ENCODE measurements at regions not wholly inside any gene's neighbourhood (a gene's known extent, or its start where the extent isn't known, plus 50 kb on each side); places are given as distances from the start of the nearest gene placed in this dataset.

DNA sequence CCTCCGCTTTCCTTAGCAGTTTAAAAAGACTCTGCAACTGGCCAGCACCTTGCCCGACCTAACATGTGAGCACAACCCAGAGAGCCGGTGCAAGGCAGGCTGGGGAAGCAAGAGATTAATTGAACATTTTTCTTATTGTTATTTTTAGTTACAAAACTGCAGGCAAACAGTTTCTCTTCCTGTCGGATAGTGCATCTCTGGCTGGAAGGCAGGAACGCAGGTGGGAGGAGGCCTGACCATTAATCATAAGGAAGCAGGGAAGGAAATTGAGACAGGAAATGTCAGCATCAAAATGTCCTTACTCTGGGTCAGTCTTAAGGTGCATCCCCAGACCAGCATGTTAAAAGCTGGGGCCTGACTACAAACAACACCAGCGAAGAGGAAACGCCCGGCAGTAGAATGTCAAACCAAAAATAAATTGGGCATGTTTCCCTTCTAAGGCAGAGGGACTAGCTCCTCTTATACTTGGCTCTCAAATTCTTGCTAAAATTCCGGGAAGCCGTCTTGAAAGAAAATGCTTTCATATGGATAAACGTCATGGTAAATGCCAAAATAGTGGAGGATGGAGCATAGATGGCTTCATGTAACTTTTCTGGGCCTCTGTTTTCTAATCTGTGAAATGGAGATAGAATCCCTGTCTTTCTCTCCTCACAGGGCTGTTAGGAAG, 226.8 kb downstream of the RAP2A start:
- POLR2A ChIA-PET, result no interaction called here
- H3K9me3 Mint-ChIP-seq, result no peaks in the 10 kb centered on the region
- CTCF ChIA-PET, result no interaction called here
- no peaks in the 10 kb centered on the region for H3K4me1 Mint-ChIP-seq
- H3K27me3 Mint-ChIP-seq, result peaks cover 1% of the 10 kb centered on the region
- H3K36me3 Mint-ChIP-seq (ENCODE audit: low read depth), result no peaks in the 10 kb centered on the region
- H3K4me3 Mint-ChIP-seq, result no peak overlapping the region
- no peak for DNase-seq
- no peak overlapping the region for H3K27ac Mint-ChIP-seq

DNA sequence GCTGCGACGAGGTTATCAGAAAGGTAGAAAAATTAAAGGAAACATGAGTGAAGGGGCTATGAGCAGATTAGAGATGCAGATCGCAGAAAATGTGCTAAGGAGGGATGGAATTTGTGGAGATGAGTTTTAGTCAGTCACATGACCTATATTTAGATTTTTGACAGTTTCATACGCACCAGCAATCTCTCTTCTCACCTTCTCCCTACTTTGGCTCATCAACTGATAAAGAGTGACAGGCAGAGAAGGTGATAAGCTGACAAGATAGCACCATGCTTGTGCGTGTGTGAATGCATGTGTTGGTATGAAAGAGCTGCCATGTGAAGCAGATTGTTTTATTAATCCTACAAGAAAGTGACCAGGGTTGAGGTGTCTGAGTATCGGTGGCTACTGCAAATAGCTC, 252.6 kb downstream of the RAP2A start:
- Mint-ChIP-seq H3K9me3 (no peaks in the 10 kb centered on the region), H3K36me3 (ENCODE audit: low read depth) (no peaks in the 10 kb centered on the region), H3K4me1 (no peaks in the 10 kb centered on the region), H3K4me3 (no peak overlapping the region), H3K27ac (no peak overlapping the region), H3K27me3 (no peaks in the 10 kb centered on the region)
- DNase-seq, result no peak
- ChIA-PET POLR2A (no interaction called here), CTCF (no interaction called here)

GRCh38 chr13:97692628-97693027, 258.7 kb downstream of the RAP2A start:
- Mint-ChIP-seq H3K27ac (no peak overlapping the region), H3K4me3 (no peak overlapping the region), H3K27me3 (no peaks in the 10 kb centered on the region), H3K4me1 (no peaks in the 10 kb centered on the region), H3K36me3 (ENCODE audit: low read depth) (no peaks in the 10 kb centered on the region), H3K9me3 (no peaks in the 10 kb centered on the region)
- ChIA-PET CTCF (no interaction called here), POLR2A (no interaction called here)
- no peak for DNase-seq

GRCh38 chr13:97695684-97696083, 257.8 kb upstream of the IPO5 start:
- no peak overlapping the region for H3K27ac Mint-ChIP-seq
- no peaks in the 10 kb centered on the region for H3K36me3 Mint-ChIP-seq (ENCODE audit: low read depth)
- H3K4me1 Mint-ChIP-seq, result no peaks in the 10 kb centered on the region
- no peaks in the 10 kb centered on the region for H3K9me3 Mint-ChIP-seq
- H3K4me3 Mint-ChIP-seq, result no peak overlapping the region
- ChIA-PET CTCF (no interaction called here), POLR2A (no interaction called here)
- H3K27me3 Mint-ChIP-seq, result no peaks in the 10 kb centered on the region
- DNase-seq, result no peak

DNA sequence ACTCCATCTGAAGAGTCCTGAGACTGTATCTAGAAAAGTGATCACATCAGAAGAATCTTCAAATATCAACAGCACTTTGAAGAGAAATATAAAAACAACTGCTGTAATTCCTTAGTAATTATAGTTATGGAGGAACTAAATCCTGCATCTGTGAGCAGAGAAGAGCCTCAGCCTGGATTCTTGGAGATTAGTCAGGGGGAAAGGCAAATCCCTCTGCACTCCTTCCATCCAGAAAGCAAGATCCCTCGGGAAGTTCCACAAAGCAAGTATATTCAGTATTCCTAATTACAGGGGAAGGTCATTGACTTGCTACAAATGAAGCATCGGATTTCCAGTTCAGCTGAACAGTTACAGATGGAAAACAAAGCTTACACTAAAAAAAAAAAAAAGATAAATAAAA, 256.6 kb upstream of the IPO5 start:
- Mint-ChIP-seq H3K4me1 (no peaks in the 10 kb centered on the region), H3K27ac (no peak overlapping the region), H3K36me3 (ENCODE audit: low read depth) (no peaks in the 10 kb centered on the region), H3K27me3 (no peaks in the 10 kb centered on the region), H3K4me3 (no peak overlapping the region), H3K9me3 (no peaks in the 10 kb centered on the region)
- POLR2A ChIA-PET, result no interaction called here
- no peak for DNase-seq
- CTCF ChIA-PET, result interaction anchor here (0.7 to 1.1 kb wide), 2 partner anchors 20 to 1808 kb away, joined by 3 read pairs; no protein-coding TSS in a partner anchor

GRCh38 chr13:97700306-97700848, 253.1 kb upstream of the IPO5 start:
- Mint-ChIP-seq H3K36me3 (ENCODE audit: low read depth) (no peaks in the 10 kb centered on the region), H3K4me3 (no peak overlapping the region), H3K9me3 (no peaks in the 10 kb centered on the region), H3K27ac (no peak overlapping the region), H3K4me1 (no peaks in the 10 kb centered on the region), H3K27me3 (no peaks in the 10 kb centered on the region)
- ChIA-PET POLR2A (no interaction called here), CTCF (no interaction called here)
- no peak for DNase-seq

- no peaks in the 10 kb centered on the region for H3K27me3 Mint-ChIP-seq
- no peaks in the 10 kb centered on the region for H3K4me1 Mint-ChIP-seq
- ChIA-PET POLR2A (no interaction called here), CTCF (no interaction called here)
- no peaks in the 10 kb centered on the region for H3K9me3 Mint-ChIP-seq
- no peak overlapping the region for H3K4me3 Mint-ChIP-seq
- no peak for DNase-seq
- H3K27ac Mint-ChIP-seq, result no peak overlapping the region
- H3K36me3 Mint-ChIP-seq (ENCODE audit: low read depth), result no peaks in the 10 kb centered on the region
Observed at GRCh38 chr13:97702614-97703013, 250.9 kb upstream of the IPO5 start.

GRCh38 chr13:97710797-97711196, 242.7 kb upstream of the IPO5 start:
- CTCF ChIA-PET, result no interaction called here
- Mint-ChIP-seq H3K4me1 (no peaks in the 10 kb centered on the region), H3K36me3 (ENCODE audit: low read depth) (no peaks in the 10 kb centered on the region), H3K27me3 (no peaks in the 10 kb centered on the region), H3K4me3 (no peak overlapping the region), H3K27ac (no peak overlapping the region), H3K9me3 (no peaks in the 10 kb centered on the region)
- POLR2A ChIA-PET, result no interaction called here
- no peak for DNase-seq

- CTCF ChIA-PET, result no interaction called here
- Mint-ChIP-seq H3K36me3 (ENCODE audit: low read depth) (no peaks in the 10 kb centered on the region), H3K27me3 (no peaks in the 10 kb centered on the region), H3K4me1 (no peaks in the 10 kb centered on the region), H3K4me3 (no peak overlapping the region), H3K27ac (no peak overlapping the region), H3K9me3 (no peaks in the 10 kb centered on the region)
- DNase-seq, result no peak
- POLR2A ChIA-PET, result no interaction called here
Observed at GRCh38 chr13:97712770-97713169, 240.7 kb upstream of the IPO5 start.

DNA sequence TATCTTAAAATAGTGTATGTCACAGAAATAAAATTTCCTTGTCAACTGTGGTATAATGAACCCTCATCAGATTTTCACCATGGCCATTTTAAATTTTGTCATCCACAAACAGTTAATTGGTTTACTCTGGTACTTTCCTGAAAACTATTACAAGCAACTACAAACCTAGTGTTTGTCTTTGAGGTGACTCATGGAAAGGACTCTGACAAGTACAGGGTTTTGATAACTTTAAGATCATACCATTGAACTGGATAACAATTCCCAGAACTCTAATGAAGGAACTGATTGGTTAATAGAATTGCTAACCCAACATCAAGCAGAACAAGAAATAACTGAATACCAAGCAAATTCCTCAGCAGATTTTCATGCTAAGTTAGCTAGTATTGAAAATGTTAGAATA, 237.7 kb upstream of the IPO5 start:
- H3K9me3 Mint-ChIP-seq, result no peaks in the 10 kb centered on the region
- POLR2A ChIA-PET, result no interaction called here
- H3K36me3 Mint-ChIP-seq (ENCODE audit: low read depth), result no peaks in the 10 kb centered on the region
- H3K27me3 Mint-ChIP-seq, result no peaks in the 10 kb centered on the region
- no peak overlapping the region for H3K4me3 Mint-ChIP-seq
- CTCF ChIA-PET, result no interaction called here
- DNase-seq, result no peak
- H3K4me1 Mint-ChIP-seq, result no peaks in the 10 kb centered on the region
- no peak overlapping the region for H3K27ac Mint-ChIP-seq

DNA sequence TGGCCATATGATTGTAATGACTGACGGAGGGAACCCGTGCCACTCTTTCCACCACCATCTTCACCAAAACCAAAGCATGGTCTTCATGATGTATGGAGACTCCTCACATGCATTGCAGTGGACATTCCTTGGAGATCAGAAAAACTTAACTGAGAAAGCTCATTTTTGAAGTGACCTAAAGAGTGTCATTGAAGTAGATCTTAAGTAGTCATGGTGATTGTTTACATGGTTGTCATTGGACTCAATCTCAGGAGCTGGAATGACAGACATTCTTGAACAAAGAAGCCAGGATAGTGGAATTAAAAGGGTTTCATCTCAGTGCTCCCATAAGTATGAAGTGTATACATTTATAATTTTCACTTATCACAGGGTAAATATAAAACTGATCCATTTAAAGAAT, 236.7 kb upstream of the IPO5 start:
- Mint-ChIP-seq H3K27ac (no peak overlapping the region), H3K4me1 (no peaks in the 10 kb centered on the region), H3K9me3 (no peaks in the 10 kb centered on the region), H3K4me3 (no peak overlapping the region), H3K36me3 (ENCODE audit: low read depth) (no peaks in the 10 kb centered on the region), H3K27me3 (no peaks in the 10 kb centered on the region)
- ChIA-PET CTCF (interaction anchor here (1.2 kb wide), 1 partner anchor 20 kb away, joined by 3 read pairs; no protein-coding TSS in a partner anchor), POLR2A (no interaction called here)
- no peak for DNase-seq

- H3K9me3 Mint-ChIP-seq, result no peaks in the 10 kb centered on the region
- no peak for DNase-seq
- H3K4me1 Mint-ChIP-seq, result no peaks in the 10 kb centered on the region
- H3K27ac Mint-ChIP-seq, result no peak overlapping the region
- no peaks in the 10 kb centered on the region for H3K36me3 Mint-ChIP-seq (ENCODE audit: low read depth)
- ChIA-PET CTCF (no interaction called here), POLR2A (no interaction called here)
- H3K27me3 Mint-ChIP-seq, result no peaks in the 10 kb centered on the region
- no peak overlapping the region for H3K4me3 Mint-ChIP-seq
Observed at GRCh38 chr13:97719736-97720135, 233.7 kb upstream of the IPO5 start.

DNA sequence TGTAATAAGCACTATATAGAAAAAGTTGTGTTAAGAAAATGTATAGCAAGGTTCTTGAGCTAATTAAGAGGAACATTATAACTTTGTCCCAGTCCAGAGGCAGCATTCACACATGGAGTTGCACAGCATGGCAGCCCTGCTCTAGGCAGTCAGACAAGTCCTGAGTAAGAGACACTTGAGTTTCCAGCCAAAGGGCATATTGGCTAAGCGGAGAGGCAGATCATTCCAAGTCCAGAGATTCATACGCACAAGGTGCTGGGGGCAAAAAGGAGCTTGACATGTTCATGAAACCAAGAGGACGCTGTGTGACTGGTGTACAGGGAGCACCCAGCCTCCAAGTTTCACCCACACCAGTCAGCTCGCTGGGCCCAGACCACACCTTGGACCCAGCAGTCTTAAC, 232.6 kb upstream of the IPO5 start:
- Mint-ChIP-seq H3K4me1 (no peaks in the 10 kb centered on the region), H3K9me3 (no peaks in the 10 kb centered on the region), H3K4me3 (no peak overlapping the region), H3K27me3 (no peaks in the 10 kb centered on the region), H3K36me3 (ENCODE audit: low read depth) (no peaks in the 10 kb centered on the region), H3K27ac (no peak overlapping the region)
- DNase-seq, result no peak
- ChIA-PET CTCF (no interaction called here), POLR2A (no interaction called here)

GRCh38 chr13:97723655-97724054, 229.8 kb upstream of the IPO5 start:
- Mint-ChIP-seq H3K27ac (no peak overlapping the region), H3K27me3 (no peaks in the 10 kb centered on the region), H3K9me3 (no peaks in the 10 kb centered on the region), H3K4me1 (no peaks in the 10 kb centered on the region), H3K36me3 (ENCODE audit: low read depth) (no peaks in the 10 kb centered on the region), H3K4me3 (no peak overlapping the region)
- CTCF ChIA-PET, result no interaction called here
- no peak for DNase-seq
- POLR2A ChIA-PET, result no interaction called here
